SK-N-SH (cell line): ENCODE measurements at regions not wholly inside any gene's neighbourhood (a gene's known extent, or its start where the extent isn't known, plus 50 kb on each side); places are given as distances from the start of the nearest gene placed in this dataset.

ENCODE experiments used
- CTCF ChIP-seq: fragments of 200-600 bp; sonication (generic); IDR thresholded peaks from 2 replicates; pipeline ENCODE4 v1.6.1; 2017; ENCODE audit warnings: antibody characterized with exemption, mild to moderate bottlenecking, moderate library complexity
- EP300 ChIP-seq, 2 experiments: IDR thresholded peaks; 2 replicates each; pipeline versions ENCODE4 v1.4.0 to v1.6.1; 2012; ENCODE audit warnings: borderline replicate concordance in 1 of 2, low read depth in 1 of 2, low read length in 1 of 2
- GABPA ChIP-seq: IDR thresholded peaks from 2 replicates; pipeline ENCODE4 v1.4.0; 2012; ENCODE audit warnings: low read depth, mild to moderate bottlenecking
- MAX ChIP-seq: IDR thresholded peaks from 2 replicates; pipeline ENCODE4 v1.4.0; 2012; ENCODE audit warnings: low read depth
- POLR2AphosphoS5 ChIP-seq: IDR thresholded peaks from 2 replicates; pipeline ENCODE4 v1.6.1; 2012; ENCODE audit warnings: low read depth, low read length
- RCOR1 ChIP-seq: fragments of 150-350 bp; IDR thresholded peaks from 2 replicates; pipeline ENCODE4 v1.6.1; 2017; ENCODE audit warnings: antibody characterized with exemption, low read length
- RFX5 ChIP-seq: IDR thresholded peaks from 2 replicates; pipeline ENCODE4 v1.6.1; 2012; ENCODE audit warnings: mild to moderate bottlenecking, improper control_type of control experiment, low read length
- SIN3A ChIP-seq: IDR thresholded peaks from 2 replicates; pipeline ENCODE4 v1.6.1; 2012; ENCODE audit warnings: low read depth, mild to moderate bottlenecking, low read length, moderate library complexity, borderline replicate concordance
- TAF1 ChIP-seq: IDR thresholded peaks from 2 replicates; pipeline ENCODE4 v1.6.1; 2012; ENCODE audit warnings: low read depth, mild to moderate bottlenecking, low read length, moderate library complexity, borderline replicate concordance
- TCF12 ChIP-seq: IDR thresholded peaks from 2 replicates; pipeline ENCODE4 v1.4.0; 2012
- USF2 ChIP-seq: fragments of 150-350 bp; IDR thresholded peaks from 2 replicates; pipeline ENCODE4 v1.6.1; 2017; ENCODE audit warnings: antibody characterized with exemption, low read length, low read depth, borderline replicate concordance
- ZBTB33 ChIP-seq: IDR thresholded peaks from 2 replicates; pipeline ENCODE4 v1.4.0; 2012; ENCODE audit warnings: low read depth, borderline replicate concordance

GRCh38 chr1:234535763-234536515 is 57.0 kb upstream of the TARBP1 start:
- TF ChIP-seq MAX, result no peak
- TF ChIP-seq GABPA, result no peak
- TF ChIP-seq CTCF, result no peak
- TF ChIP-seq ZBTB33, result no peak
- TF ChIP-seq RFX5, result no peak
- TF ChIP-seq EP300 (IDR thresholded peaks at IDR 0.05; ENCODE audit: borderline replicate concordance in 1 of 2, low read depth in 1 of 2, low read length in 1 of 2), result no peak
- no peak for TF ChIP-seq TAF1
- no peak for TF ChIP-seq POLR2AphosphoS5
- TF ChIP-seq USF2, result no peak
- TF ChIP-seq SIN3A, result no peak
- no peak for TF ChIP-seq TCF12
- TF ChIP-seq RCOR1, result no peak
